NCI-H1930 (cell line): ENCODE measurements at regions not wholly inside any gene's neighbourhood (a gene's known extent, or its start where the extent isn't known, plus 50 kb on each side); places are given as distances from the start of the nearest gene placed in this dataset.
"Not testable (repeated sequence)": the region's sequence is repeated elsewhere in the genome, so short reads cannot be mapped to it uniquely, and the experiment has no call there.

Experiments used
- DNase-seq, 2 experiments: peaks; one replicate each; lab custom pipeline; 2025; lab: John Stamatoyannopoulos, UW

DNA sequence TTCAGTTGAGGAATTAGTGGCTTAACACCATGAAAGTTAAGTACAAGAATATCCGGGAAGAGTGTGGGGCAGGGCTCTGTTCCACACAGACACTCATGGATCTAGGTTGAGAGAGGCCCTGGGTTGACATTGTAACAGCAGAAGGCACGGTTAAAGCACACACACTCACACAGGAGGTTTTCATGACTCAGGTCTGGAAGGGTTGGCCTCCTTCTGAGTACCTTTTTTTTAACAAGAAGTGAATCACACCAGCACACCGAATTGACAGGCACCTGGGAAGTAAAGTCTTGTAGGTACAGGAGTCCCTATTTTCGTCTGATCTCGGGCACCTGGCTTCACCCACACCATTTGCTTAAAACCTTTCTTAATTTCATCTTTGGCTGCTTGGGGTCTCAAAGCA lies 509.4 kb upstream of the ADARB2 start:
- DNase-seq: no peak

DNA sequence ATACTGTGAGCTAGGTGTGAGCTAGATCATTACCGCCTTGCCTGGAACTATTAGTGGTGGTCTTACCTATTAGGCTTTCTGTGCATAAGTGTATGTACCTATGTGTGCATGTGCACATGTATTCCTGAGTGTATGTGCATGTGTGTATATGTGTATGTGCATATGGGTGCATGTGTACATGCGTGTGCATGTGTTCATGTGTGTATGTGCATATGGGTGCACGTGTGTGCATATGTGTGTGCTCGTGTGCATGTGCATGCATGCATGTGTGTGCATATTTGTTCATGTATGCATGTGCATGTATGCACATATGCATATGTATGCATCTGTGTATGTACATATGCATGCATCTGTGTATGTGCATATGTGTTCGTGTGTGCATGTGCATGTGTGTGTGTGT lies 508.3 kb upstream of the ADARB2 start:
- DNase-seq: no peak

DNA sequence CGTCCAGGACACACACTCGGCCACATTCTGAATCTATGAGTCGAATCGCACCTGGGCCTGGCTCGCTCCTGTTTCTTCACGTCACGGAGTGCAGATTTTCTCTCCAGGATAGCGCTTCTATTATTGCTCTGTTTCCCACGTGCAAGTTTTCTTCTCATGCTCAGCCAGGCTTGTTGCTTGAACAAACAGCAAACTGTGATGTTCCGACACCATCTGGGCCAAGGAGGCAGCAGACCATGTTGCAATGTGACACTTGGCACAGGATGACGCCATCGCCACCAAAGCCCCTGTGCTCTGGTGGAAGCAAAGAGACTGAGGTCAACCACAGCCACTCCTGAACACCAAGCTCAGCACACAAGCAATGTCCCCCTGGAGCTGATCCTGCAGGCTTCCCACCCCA lies 507.1 kb upstream of the ADARB2 start:
- no peak for DNase-seq

DNA sequence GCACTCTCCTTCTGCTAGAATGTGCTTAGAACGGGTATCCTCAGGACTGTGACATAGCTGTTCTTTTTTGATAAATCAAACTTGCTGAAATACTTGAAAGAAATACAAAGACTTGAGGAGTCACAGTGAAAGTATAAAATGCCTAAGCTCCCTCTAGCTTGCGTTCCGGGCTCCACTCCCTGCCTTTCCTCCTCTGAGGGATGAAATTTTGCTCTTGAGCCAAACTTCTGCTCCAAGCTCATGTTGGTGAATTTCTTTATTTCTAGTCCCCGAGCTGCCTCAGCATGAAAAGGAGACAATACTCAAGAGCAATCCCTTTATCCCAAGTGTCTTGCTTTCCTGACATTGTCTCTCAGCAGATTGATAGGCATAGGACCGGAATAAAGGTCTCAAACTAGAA lies 499.6 kb upstream of the ADARB2 start:
- DNase-seq: no peak

DNA sequence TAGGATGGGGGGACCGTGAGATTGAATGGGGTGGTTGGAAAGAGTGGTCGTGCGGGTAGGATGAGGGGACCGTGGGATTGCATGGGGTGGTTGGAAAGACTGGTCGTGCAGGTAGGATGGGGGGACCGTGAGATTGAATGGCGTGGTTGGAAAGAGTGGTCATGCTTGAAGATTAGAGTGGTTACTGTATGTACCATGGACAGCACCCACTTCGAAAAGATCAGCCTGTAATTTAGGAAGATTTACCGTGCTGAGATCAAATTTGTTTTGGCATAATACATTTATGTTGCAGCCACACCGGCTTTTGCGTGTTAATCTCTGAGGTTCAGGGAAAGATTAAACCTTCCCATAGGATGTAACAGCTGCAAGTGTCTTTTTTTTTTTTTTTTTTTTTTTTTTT lies 495.2 kb upstream of the ADARB2 start:
- no peak for DNase-seq

DNA sequence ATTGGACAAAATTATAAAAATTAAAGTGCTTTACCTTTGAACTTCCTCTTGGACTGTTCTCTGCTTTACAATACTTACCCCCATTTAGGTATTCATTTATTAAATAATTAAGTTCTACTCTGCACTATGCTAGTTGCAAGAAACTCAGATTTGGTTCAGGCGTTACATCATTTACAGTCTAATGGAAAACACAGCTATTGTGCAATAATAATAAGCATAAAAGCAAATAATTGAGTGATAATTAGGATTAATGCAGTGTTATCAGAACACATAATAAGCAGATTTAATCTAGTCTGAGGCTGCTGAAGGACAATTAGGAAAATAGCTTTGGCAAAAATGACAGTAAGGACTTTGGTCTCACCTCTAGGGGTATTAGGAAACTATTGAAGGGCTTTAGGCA lies 493.2 kb upstream of the ADARB2 start:
- no peak for DNase-seq

DNA sequence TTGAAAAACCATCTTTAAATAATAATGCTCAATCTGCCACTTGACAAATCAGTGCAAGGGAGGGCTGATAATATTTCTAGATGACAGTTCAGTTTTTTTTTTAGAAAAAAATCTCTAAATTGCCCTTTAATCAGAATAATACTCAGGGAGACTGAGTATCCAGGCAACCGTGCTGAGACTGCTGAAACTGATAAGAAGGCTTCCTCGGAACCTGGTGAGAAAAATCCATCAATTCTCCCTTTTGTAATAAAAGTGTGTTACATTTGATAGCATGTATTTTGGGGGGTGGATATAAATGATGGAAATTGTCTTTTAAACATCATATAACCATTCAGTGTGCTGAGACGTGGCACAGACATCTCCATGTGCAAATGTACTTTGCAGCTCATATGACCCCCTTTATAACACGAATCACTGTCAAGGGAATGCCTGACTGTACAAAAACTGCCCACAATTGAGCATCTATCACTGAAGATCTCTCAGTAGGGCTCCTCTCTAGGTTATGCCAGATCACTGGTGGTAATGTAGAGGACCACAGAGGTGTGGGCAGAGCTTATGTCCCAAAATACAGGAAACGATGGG lies 491.1 kb upstream of the ADARB2 start:
- no peak for DNase-seq

DNA sequence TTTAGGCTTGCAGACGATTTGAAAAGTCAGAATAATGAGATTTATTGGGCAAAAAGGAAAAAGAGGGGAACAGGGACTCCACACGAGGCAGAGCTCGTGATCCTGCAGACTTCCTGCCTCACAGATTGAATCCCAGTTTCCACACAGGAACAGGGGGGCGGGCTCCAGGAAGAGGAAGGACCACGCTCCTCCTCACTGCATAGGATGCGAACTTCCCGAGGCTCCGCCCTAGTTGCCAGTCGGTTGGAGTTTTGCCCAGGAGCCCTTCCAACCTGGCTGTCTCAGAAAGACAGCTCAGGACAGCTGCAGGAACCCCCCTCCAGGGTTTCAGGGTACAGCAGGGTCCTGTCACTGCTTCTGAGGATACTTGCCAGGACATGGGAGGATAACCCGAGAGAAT lies 488.3 kb upstream of the ADARB2 start:
- DNase-seq: no peak

DNA sequence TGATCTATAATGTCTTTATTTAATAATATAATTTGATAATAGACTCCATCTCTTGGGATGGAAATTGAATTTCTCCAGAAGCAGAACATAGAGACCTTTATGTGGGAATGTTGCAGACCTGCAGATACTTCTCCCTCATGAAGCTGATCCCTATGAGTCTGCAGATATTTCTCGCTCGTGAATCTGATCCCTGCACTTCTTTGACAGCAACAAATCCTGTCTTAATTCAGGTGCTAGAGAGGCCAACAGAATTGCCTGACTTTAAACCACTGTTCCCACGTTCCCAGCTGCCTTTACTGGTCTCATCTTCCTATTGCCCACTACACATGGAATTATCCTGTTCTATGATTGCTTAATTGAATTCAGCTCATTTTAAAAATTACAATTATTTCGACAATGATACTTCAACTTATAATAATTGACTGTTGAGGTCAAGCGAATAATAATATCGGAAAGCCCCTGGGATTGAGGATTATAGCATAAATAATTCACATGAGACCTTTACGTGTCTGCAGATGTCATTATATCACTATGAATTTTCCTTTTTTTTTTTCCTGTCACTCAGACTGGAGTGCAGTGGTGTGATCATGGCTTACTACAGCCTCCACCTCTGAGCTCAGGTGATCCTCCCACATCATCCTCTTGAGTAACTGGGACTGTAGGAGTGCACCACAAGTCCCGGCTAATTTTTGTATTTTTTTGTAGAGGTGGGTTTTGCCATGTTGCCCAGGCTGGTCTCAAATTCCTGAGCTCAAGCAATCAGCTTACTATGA lies 486.4 kb upstream of the ADARB2 start:
- no peak for DNase-seq

DNA sequence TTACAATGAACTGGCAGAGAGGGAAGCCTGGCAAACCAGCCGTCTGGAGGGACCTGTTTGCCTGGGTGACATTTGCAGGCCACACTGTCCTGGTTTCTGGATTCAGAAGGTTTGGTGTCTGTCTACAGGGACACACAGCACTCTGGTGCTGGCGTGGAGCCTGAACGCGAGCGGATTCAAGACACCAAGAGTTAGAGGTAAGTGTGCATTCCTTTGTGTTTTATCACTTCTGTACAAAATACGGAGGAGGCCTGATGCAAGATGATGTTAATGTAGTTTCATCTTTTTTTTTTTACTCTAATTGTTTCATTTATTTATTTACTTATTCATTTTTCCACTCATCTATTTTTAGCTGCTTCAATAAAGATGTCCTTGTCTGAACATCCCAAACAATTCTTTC lies 485.3 kb upstream of the ADARB2 start:
- DNase-seq: no peak

DNA sequence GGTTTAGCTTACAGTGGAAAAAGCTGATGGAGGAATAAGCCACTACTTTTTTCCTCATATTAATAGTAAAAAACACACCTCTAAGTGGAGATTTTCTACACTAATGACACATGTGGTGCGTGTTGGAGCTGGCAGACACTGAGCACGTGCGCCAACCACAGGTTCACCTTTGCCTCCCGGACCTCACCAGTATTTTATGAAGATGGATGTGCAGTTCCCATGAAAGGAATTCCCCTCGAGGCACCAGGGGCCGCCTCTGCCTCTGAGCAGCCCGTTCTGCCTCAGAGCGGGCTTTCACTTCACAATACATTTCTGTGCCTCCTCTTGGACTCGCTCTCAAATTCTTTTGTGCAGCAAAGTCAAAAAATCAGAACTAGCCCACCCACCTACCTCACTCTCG lies 477.5 kb upstream of the ADARB2 start:
- DNase-seq: no peak

DNA sequence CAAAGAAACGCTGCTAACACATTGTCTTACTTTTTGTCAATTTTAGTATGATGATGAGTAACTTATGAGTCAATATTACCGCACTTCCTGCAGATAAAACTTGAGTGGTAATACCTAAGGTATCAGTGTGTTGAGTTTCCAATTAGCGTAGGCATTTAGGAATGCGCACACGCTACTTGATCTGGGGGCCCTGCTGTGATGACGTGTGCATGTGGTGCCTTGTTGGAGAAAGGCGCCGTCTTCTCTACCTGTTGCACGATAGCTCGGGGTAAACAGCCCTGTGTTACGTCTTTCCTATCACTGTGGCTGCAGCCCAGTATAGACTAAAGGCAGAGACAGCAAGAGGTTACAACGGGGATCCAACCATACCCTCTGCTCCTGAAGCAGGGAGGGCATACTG lies 476.8 kb upstream of the ADARB2 start:
- no peak for DNase-seq

DNA sequence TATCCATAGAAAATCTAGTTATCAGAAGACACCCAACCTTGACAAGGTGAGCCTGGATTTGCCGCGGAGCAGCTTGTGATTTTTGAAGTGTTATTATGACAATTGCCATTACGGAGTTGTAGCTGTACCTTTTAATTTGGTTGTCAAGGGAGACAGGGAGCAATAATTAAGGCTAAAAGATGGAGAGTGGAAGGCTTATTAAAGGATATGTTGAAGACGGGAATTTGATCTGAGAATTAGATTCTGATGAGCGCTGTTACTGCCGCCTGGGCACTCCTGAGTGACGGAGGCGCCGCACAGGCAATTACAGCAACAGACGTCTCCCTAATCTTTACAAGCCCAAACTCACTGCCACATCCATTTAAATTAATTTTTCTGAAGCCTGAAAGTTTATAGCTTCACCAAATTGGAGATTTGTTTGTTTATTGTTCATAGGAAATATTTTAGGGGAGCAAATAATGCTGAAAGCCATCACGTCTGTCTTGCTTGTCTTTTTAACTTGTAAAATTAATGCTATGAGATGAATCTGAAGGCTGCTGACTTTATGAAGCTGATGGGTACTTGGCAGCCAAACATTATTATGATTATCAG lies 475.0 kb upstream of the ADARB2 start:
- DNase-seq: no peak

DNA sequence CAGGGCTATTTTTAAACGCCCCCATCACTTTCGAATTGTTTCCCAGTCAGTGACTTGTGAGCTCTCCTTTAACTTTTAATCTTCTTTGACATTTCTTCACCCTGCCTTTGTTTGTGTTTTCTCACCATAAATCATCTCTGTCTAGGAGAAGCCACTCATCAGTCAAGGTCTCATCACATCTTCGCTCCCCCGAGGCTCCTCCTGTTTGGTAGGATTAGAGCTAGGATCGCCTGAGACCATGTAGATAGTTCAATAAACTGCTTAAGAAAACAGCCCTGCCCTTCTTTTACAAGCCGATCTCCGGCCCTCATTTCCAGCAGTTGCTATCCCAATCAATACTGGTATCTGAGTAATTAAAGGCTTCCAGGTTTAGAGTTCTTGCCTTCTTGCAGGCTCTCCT lies 472.8 kb upstream of the ADARB2 start:
- DNase-seq: no peak

DNA sequence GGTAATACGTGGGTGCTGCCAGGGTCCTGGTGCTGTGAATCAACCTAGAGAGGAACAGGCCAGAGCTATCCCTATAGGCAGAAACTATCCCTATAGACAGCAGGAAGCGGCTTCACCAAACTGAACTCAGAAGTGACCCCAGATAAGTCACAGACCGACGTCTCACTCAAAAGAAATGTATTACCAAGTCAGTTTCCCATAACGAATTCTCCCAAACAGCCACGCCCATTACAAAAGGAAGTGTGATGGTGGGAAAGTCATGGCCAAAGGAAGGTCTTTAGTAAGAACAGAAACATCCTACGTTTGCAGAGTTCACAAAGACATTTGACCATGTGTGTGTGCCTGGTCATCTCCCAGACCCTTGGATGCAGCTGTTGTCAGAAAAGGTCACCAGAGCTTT lies 470.8 kb upstream of the ADARB2 start:
- DNase-seq: no peak

DNA sequence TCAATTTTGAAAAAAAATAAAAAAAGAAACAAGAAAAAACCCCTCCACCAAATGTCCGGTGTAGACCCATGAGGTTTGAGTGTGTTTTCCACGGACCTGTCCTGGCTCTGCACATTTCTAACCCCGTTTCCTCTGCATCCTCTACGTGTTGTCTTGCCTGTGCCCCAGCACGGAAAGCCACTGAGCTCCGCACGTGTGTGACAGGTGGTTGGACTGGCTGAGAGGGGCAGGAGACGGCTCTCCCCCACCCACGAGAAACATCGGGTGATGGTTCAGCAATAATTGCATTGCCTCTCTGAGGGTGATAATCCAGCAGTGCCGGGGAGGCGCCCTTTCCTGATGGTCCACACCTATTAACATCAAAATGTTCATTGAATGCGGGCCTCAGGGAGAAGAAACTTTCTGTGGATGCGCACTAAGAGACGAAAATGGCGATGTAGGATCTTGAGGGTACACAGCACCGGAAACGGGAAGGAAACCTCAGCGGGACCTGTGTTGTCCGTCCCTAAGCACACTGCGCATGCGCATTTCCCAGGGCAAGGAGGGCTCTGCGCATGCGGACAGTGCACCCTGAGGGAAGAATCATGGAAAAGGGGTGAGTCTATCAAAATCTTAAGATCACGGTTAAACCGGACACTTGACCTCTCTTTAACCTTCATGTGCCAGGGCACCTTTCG lies 470.1 kb upstream of the ADARB2 start:
- no peak for DNase-seq

DNA sequence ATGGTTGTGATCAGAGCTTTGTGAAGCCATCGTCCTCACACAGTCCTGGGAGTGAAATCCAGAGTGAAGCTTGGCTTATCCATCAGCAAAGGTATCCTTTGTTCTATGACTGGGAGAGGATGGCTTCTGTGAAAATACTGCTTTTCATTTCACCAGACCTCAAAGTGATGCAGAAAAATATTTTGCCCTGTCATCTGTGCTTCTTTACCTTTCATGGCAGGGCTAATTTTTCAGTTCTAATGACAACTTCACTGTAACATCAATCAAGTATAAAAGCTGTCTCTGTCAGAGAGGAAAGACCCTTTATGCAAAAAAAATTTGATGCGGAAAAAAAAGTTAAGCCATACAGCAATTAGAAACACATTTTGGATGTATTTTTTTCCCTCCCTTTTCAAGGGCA lies 468.1 kb upstream of the ADARB2 start:
- DNase-seq: no peak

DNA sequence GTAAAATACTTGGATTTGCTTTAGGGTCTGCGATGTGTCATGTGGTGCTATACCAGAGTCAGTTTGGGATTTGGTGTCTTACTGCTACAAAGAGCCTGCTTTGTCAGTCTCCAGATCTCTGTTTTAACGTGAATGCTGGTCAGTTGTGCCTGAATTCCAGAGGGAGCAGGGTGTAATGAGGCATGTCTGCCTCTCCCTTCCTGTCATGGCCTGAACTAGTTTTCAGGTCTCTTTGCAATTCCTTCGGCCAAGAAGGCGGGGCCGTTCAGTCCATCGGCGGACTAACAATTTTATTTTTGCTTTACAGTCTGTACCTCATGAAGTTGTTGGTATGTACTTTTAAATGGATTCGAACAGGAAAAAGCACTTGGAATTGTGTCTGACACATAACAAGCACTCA lies 465.1 kb upstream of the ADARB2 start:
- no peak for DNase-seq

DNA sequence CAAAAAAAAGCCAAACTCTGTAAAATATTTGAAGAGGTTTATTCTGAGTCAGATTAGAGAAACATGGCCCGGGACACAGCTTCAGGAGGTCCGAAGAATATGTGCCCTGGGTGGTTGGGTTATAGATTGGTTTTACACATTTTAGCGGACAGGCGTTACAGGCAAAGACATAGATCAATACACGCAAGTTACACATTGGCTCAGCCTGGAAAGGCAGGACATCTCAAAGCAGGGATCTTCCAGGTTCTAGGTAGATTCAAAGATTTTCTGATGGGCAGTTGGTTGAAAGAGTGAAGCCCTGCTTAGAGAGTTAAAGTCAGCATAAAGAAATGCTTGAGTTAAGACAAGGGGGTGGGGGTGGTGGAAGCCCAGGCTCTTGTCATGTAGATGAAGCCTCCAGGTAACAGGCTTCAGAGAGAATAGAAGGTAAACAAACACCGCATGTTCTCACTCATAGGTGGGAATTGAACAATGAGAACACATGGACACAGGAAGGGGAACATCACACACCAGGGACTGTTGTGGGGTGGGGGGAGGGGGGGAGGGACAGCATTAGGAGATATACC lies 464.3 kb upstream of the ADARB2 start:
- DNase-seq: no peak

DNA sequence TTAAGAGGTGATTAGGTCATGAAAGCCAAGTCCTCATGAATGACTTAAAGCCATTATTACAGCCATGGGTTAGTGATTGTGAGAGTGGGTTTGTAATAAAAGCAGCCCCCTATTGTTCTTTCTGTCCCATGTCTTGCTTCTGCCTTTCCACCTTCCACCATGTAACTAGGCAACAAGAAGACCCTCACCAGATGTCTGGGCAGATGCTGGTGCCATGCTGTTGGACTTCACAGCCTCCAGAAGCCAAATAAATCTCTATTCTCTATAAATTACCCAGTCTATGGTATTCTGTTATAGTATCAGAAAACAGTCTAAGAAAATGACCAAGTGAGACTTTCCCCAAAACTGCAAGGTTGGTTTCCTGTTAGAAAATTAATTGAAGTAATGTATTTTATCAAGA lies 460.3 kb upstream of the ADARB2 start:
- DNase-seq: no peak

DNA sequence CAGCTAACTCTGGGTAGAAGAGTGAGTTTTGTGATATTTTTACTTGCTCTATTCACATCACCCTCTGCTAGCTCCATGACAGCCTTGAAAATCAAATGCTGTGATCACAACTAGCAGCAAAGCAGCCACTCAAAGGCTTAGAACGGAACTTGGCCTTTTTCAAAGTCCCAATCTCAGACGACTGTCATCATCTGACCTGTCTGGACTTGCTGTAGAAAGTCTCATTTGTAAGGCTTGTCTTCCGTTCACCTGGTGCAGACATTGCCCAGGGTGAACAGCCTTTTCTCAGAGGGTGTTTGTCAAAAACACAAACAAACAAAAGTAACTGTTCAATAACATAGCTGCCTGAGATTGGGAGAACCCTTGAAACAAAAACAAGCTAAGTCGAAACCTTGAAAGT lies 458.9 kb upstream of the ADARB2 start:
- DNase-seq: no peak

DNA sequence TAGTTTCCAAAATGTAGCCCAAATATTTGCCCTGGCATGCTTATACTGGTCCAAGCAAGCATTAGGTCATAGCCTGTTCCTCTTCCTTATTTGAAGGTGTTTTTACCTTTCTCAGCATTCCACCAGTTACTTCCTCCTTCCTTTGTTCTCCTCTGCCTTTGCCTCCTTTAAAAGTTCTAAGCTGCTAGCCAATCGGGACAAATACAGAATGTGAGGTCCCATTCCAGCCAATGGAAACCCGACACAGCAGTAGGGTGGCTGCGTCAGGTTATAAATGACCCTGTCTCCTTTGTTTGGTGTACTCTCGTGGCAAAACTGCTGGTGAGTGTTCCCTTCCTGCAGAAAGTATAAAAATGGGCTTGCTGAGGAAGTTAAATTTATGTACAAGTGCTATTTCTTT lies 452.0 kb upstream of the ADARB2 start:
- DNase-seq: not testable (repeated sequence)

DNA sequence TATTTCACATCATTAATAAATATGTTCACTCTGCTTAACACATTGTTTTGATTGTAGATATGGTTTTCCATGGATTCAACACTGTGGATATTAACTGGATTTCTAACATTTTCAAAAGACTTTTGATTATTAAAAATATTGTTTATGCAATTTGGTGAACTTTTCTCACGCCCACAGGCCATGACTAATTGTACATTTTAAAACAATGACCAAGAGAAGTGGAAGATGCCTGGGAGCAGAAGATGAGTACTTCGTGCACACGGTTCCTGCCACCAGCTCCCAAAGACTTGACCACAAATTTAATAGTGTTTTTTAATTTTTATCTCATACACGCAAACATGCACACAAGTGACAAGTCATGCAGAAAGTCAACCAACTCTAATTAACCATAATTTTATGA lies 451.0 kb upstream of the ADARB2 start:
- DNase-seq: no peak
